Colonic mucosa (tissue), 4 donors: ENCODE measurements at regions not wholly inside any gene's neighbourhood (a gene's known extent, or its start where the extent isn't known, plus 50 kb on each side); places are given as distances from the start of the nearest gene placed in this dataset.
"Not testable (repeated sequence)": the region's sequence is repeated elsewhere in the genome, so short reads cannot be mapped to it uniquely, and the experiment has no call there.

Experiments used
- DNase-seq: peaks from one replicate; pipeline ENCODE4 v3.0.0-alpha.2; 2020
- H3K27ac ChIP-seq: fragments of 200-600 bp; one replicate; pipeline ENCODE4 v1.8.0; 2021
- H3K27me3 ChIP-seq: fragments of 200-600 bp; one replicate; pipeline ENCODE4 v1.8.0; 2021
- H3K36me3 ChIP-seq: fragments of 200-600 bp; one replicate; pipeline ENCODE4 v1.8.0; 2021
- H3K4me1 ChIP-seq: fragments of 200-600 bp; one replicate; pipeline ENCODE4 v1.8.0; 2021; ENCODE audit warnings: mild to moderate bottlenecking
- H3K4me3 ChIP-seq: fragments of 200-600 bp; one replicate; pipeline ENCODE4 v1.8.0; 2021
- H3K9ac ChIP-seq, 2 donors: one replicate each; pipeline ENCODE4 v1.7.0; 2013; ENCODE audit warnings: control low read depth in 2 of 2, low read depth in 2 of 2, low read length in 2 of 2
- H3K9me3 ChIP-seq: fragments of 200-600 bp; one replicate; pipeline ENCODE4 v1.8.0; 2021
- CTCF ChIP-seq: fragments of 200-600 bp; IDR thresholded peaks from one replicate; pipeline ENCODE4 v1.8.0; 2022; ENCODE audit warnings: antibody characterized with exemption, mild to moderate bottlenecking
- intact Hi-C: fragments of 100-400 bp; cut with DNase I; formaldehyde crosslinking; loops from one replicate; pipeline ENCODE4 v1.14.1; 2022
- donor health status: healthy.
- donor health status: DM: no; HTN: no; CAD: no.
- donor health status: DM: no; HTN: no; CAD: no.

GRCh38 chr2:106004851-106005250, 189.2 kb downstream of the UXS1 start:
- H3K36me3 ChIP-seq: no peaks in the 10 kb centered on the region
- H3K9me3 ChIP-seq: no peaks in the 10 kb centered on the region
- H3K4me1 ChIP-seq: no peaks in the 10 kb centered on the region
- no peak overlapping the region for H3K9ac ChIP-seq
- intact Hi-C loops: no loop called here
- no peak for TF ChIP-seq CTCF
- no peak overlapping the region for H3K27ac ChIP-seq
- no peak for DNase-seq
- H3K27me3 ChIP-seq: no peaks in the 10 kb centered on the region
- H3K4me3 ChIP-seq: no peak overlapping the region

- no peak for TF ChIP-seq CTCF
- Histone ChIP-seq H3K4me1 (no peaks in the 10 kb centered on the region), H3K9me3 (no peaks in the 10 kb centered on the region), H3K4me3 (no peak overlapping the region), H3K27me3 (no peaks in the 10 kb centered on the region), H3K27ac (no peak overlapping the region), H3K36me3 (no peaks in the 10 kb centered on the region), H3K9ac (no peak overlapping the region)
- no peak for DNase-seq
- intact Hi-C loops: no loop called here
Measured at GRCh38 chr2:105999211-105999989, 194.7 kb downstream of the UXS1 start.

- Histone ChIP-seq H3K4me3 (no peak overlapping the region), H3K27me3 (no peaks in the 10 kb centered on the region), H3K4me1 (no peaks in the 10 kb centered on the region), H3K9me3 (no peaks in the 10 kb centered on the region), H3K9ac (no peak overlapping the region), H3K27ac (no peak overlapping the region), H3K36me3 (no peaks in the 10 kb centered on the region)
- intact Hi-C loops: no loop called here
- TF ChIP-seq CTCF: no peak
- DNase-seq: no peak
Measured at GRCh38 chr2:105997711-105998110, 196.4 kb downstream of the UXS1 start.

GRCh38 chr2:105990624-105991023, 203.5 kb downstream of the UXS1 start:
- no peak overlapping the region for H3K9ac ChIP-seq
- no peak for TF ChIP-seq CTCF
- no peak for DNase-seq
- intact Hi-C loops: no loop called here
- H3K4me1 ChIP-seq: no peaks in the 10 kb centered on the region
- H3K27me3 ChIP-seq: no peaks in the 10 kb centered on the region
- no peak overlapping the region for H3K27ac ChIP-seq
- no peaks in the 10 kb centered on the region for H3K9me3 ChIP-seq
- H3K36me3 ChIP-seq: no peaks in the 10 kb centered on the region
- H3K4me3 ChIP-seq: no peak overlapping the region

GRCh38 chr2:105989803-105990202, 204.3 kb downstream of the UXS1 start:
- intact Hi-C loops, H3K27ac ChIP-seq, H3K27me3 ChIP-seq, H3K4me3 ChIP-seq, DNase-seq, H3K9me3 ChIP-seq, H3K36me3 ChIP-seq, H3K4me1 ChIP-seq, H3K9ac ChIP-seq: not testable (repeated sequence)

GRCh38 chr2:105989070-105989469, 205.0 kb downstream of the UXS1 start:
- H3K9me3 ChIP-seq: no peaks in the 10 kb centered on the region
- H3K36me3 ChIP-seq: no peaks in the 10 kb centered on the region
- H3K4me3 ChIP-seq: no peak overlapping the region
- DNase-seq: no peak
- H3K27ac ChIP-seq: no peak overlapping the region
- no peaks in the 10 kb centered on the region for H3K4me1 ChIP-seq
- no peak overlapping the region for H3K9ac ChIP-seq
- intact Hi-C loops: no loop called here
- no peak for TF ChIP-seq CTCF
- H3K27me3 ChIP-seq: no peaks in the 10 kb centered on the region
